ENCODE measurements at regions not wholly inside any gene's neighbourhood (a gene's known extent, or its start where the extent isn't known, plus 50 kb on each side); places are given as distances from the start of the nearest gene placed in this dataset.

GRCh38 chr2:217220228-217221013 lies 360.6 kb upstream of the TNP1 start:
- Histone ChIP-seq H3K27me3 (ENCODE audit: control insufficient read depth, insufficient read depth, low read length) (no peaks in the 10 kb centered on the region), H3K27ac (ENCODE audit: low read length) (peak overlapping the region; percentile 23), H3K36me3 (ENCODE audit: control insufficient read depth, insufficient read depth, low read length) (no peaks in the 10 kb centered on the region), H3K4me3 (ENCODE audit: low read length) (no peak overlapping the region), H3K4me1 (ENCODE audit: control insufficient read depth, insufficient read depth, low read length) (peaks cover 8% of the 10 kb centered on the region), H3K9me3 (replicated peaks; ENCODE audit: control insufficient read depth, low read depth, low read length) (no peaks in the 10 kb centered on the region)
- WGBS (ENCODE audit: insufficient coverage), result 58% methylated on average over 4 of the region's 5 CpGs
- DNase-seq, result peak; percentile 83

- Histone ChIP-seq H3K36me3 (ENCODE audit: control insufficient read depth, insufficient read depth, low read length) (no peaks in the 10 kb centered on the region), H3K9me3 (replicated peaks; ENCODE audit: control insufficient read depth, low read depth, low read length) (no peaks in the 10 kb centered on the region), H3K27me3 (ENCODE audit: control insufficient read depth, insufficient read depth, low read length) (no peaks in the 10 kb centered on the region), H3K4me1 (ENCODE audit: control insufficient read depth, insufficient read depth, low read length) (peaks cover 8% of the 10 kb centered on the region), H3K4me3 (ENCODE audit: low read length) (no peak overlapping the region), H3K27ac (ENCODE audit: low read length) (no peak overlapping the region)
- DNase-seq, result no peak
- 52% methylated on average over 2 of the region's 2 CpGs for WGBS (ENCODE audit: insufficient coverage)
Measured at GRCh38 chr2:217219164-217219520, 359.3 kb upstream of the TNP1 start.

GRCh38 chr2:217218269-217219163 lies 358.7 kb upstream of the TNP1 start:
- no CpG with 5 or more reads among the region's 5 CpGs for WGBS (ENCODE audit: insufficient coverage)
- H3K4me3 ChIP-seq (ENCODE audit: low read length), result no peak overlapping the region
- no peaks in the 10 kb centered on the region for H3K27me3 ChIP-seq (ENCODE audit: control insufficient read depth, insufficient read depth, low read length)
- H3K27ac ChIP-seq (ENCODE audit: low read length), result no peak overlapping the region
- no peak for DNase-seq
- H3K36me3 ChIP-seq (ENCODE audit: control insufficient read depth, insufficient read depth, low read length), result no peaks in the 10 kb centered on the region
- H3K9me3 ChIP-seq (replicated peaks; ENCODE audit: control insufficient read depth, low read depth, low read length), result no peaks in the 10 kb centered on the region
- H3K4me1 ChIP-seq (ENCODE audit: control insufficient read depth, insufficient read depth, low read length), result peaks cover 8% of the 10 kb centered on the region

- Histone ChIP-seq H3K27ac (ENCODE audit: low read length) (no peak overlapping the region), H3K9me3 (replicated peaks; ENCODE audit: control insufficient read depth, low read depth, low read length) (no peaks in the 10 kb centered on the region), H3K27me3 (ENCODE audit: control insufficient read depth, insufficient read depth, low read length) (no peaks in the 10 kb centered on the region), H3K4me3 (ENCODE audit: low read length) (no peak overlapping the region), H3K4me1 (ENCODE audit: control insufficient read depth, insufficient read depth, low read length) (peaks cover 8% of the 10 kb centered on the region), H3K36me3 (ENCODE audit: control insufficient read depth, insufficient read depth, low read length) (no peaks in the 10 kb centered on the region)
- no CpG with 5 or more reads among the region's 2 CpGs for WGBS (ENCODE audit: insufficient coverage)
- DNase-seq, result no peak
Measured at GRCh38 chr2:217216982-217217381, 357.1 kb upstream of the TNP1 start.

- Histone ChIP-seq H3K36me3 (ENCODE audit: control insufficient read depth, insufficient read depth, low read length) (no peaks in the 10 kb centered on the region), H3K27me3 (ENCODE audit: control insufficient read depth, insufficient read depth, low read length) (no peaks in the 10 kb centered on the region), H3K27ac (ENCODE audit: low read length) (no peak overlapping the region), H3K4me3 (ENCODE audit: low read length) (no peak overlapping the region), H3K4me1 (ENCODE audit: control insufficient read depth, insufficient read depth, low read length) (peaks cover 8% of the 10 kb centered on the region), H3K9me3 (replicated peaks; ENCODE audit: control insufficient read depth, low read depth, low read length) (no peaks in the 10 kb centered on the region)
- no CpG with 5 or more reads among the region's 4 CpGs for whole genome bisulfite sequencing (ENCODE audit: insufficient coverage)
- no peak for DNase-seq
Measured at GRCh38 chr2:217216316-217216715, 356.5 kb upstream of the TNP1 start.

GRCh38 chr2:217215877-217216276 lies 356.0 kb upstream of the TNP1 start:
- DNase-seq, result no peak
- Histone ChIP-seq H3K4me3 (ENCODE audit: low read length) (no peak overlapping the region), H3K36me3 (ENCODE audit: control insufficient read depth, insufficient read depth, low read length) (no peaks in the 10 kb centered on the region), H3K4me1 (ENCODE audit: control insufficient read depth, insufficient read depth, low read length) (peaks cover 7% of the 10 kb centered on the region), H3K27me3 (ENCODE audit: control insufficient read depth, insufficient read depth, low read length) (no peaks in the 10 kb centered on the region), H3K27ac (ENCODE audit: low read length) (no peak overlapping the region), H3K9me3 (replicated peaks; ENCODE audit: control insufficient read depth, low read depth, low read length) (no peaks in the 10 kb centered on the region)
- WGBS (ENCODE audit: insufficient coverage), result 42% methylated on average over 3 of the region's 6 CpGs

GRCh38 chr2:217208867-217209266 lies 349.0 kb upstream of the TNP1 start:
- Histone ChIP-seq H3K4me3 (ENCODE audit: low read length) (no peak overlapping the region), H3K9me3 (replicated peaks; ENCODE audit: control insufficient read depth, low read depth, low read length) (peaks cover 6% of the 10 kb centered on the region), H3K27ac (ENCODE audit: low read length) (no peak overlapping the region), H3K27me3 (ENCODE audit: control insufficient read depth, insufficient read depth, low read length) (peaks cover 2% of the 10 kb centered on the region), H3K4me1 (ENCODE audit: control insufficient read depth, insufficient read depth, low read length) (peaks cover 11% of the 10 kb centered on the region), H3K36me3 (ENCODE audit: control insufficient read depth, insufficient read depth, low read length) (no peaks in the 10 kb centered on the region)
- WGBS (ENCODE audit: insufficient coverage), result 100% methylated on average over 1 of the region's 1 CpG
- DNase-seq, result no peak

- Histone ChIP-seq H3K9me3 (replicated peaks; ENCODE audit: control insufficient read depth, low read depth, low read length) (peaks cover 14% of the 10 kb centered on the region), H3K36me3 (ENCODE audit: control insufficient read depth, insufficient read depth, low read length) (no peaks in the 10 kb centered on the region), H3K4me3 (ENCODE audit: low read length) (no peak overlapping the region), H3K4me1 (ENCODE audit: control insufficient read depth, insufficient read depth, low read length) (peaks cover 11% of the 10 kb centered on the region), H3K27ac (ENCODE audit: low read length) (no peak overlapping the region), H3K27me3 (ENCODE audit: control insufficient read depth, insufficient read depth, low read length) (peaks cover 2% of the 10 kb centered on the region)
- WGBS (ENCODE audit: insufficient coverage), result 78% methylated on average over 6 of the region's 7 CpGs
- DNase-seq, result no peak
Measured at GRCh38 chr2:217207699-217208010, 347.8 kb upstream of the TNP1 start.

- Histone ChIP-seq H3K4me3 (ENCODE audit: low read length) (no peak overlapping the region), H3K36me3 (ENCODE audit: control insufficient read depth, insufficient read depth, low read length) (no peaks in the 10 kb centered on the region), H3K9me3 (replicated peaks; ENCODE audit: control insufficient read depth, low read depth, low read length) (peaks cover 14% of the 10 kb centered on the region), H3K27ac (ENCODE audit: low read length) (no peak overlapping the region), H3K27me3 (ENCODE audit: control insufficient read depth, insufficient read depth, low read length) (peaks cover 2% of the 10 kb centered on the region), H3K4me1 (ENCODE audit: control insufficient read depth, insufficient read depth, low read length) (peaks cover 11% of the 10 kb centered on the region)
- peak; percentile 46 for DNase-seq
- WGBS (ENCODE audit: insufficient coverage), result 59% methylated on average over 8 of the region's 14 CpGs
Measured at GRCh38 chr2:217206907-217207698, 347.2 kb upstream of the TNP1 start.

Data from muscle of leg (tissue), 3 donors.